H9 (cell line): ENCODE measurements at regions not wholly inside any gene's neighbourhood (a gene's known extent, or its start where the extent isn't known, plus 50 kb on each side); places are given as distances from the start of the nearest gene placed in this dataset.

Source experiments
- DNase-seq: peaks from one replicate; pipeline ENCODE4 v3.0.0-alpha.2; 2017
- H2AFZ ChIP-seq: one replicate; pipeline ENCODE4 v1.6.1; 2013; ENCODE audit warnings: mild to moderate bottlenecking, low read length, control low read depth, moderate library complexity
- H2AK5ac ChIP-seq: 2 replicates; pipeline ENCODE4 v1.6.1; 2013; ENCODE audit warnings: low read length, control low read depth, mixed read lengths; ENCODE audit not compliant: insufficient read length
- H2BK120ac ChIP-seq: one replicate; pipeline ENCODE4 v1.6.1; 2013; ENCODE audit warnings: low read depth, mild to moderate bottlenecking, low read length, control low read depth, inconsistent platforms; ENCODE audit not compliant: poor library complexity, severe bottlenecking
- H2BK12ac ChIP-seq: 2 replicates; pipeline ENCODE4 v1.6.1; 2013; ENCODE audit warnings: low read length, control low read depth, mixed read lengths, low read depth; ENCODE audit not compliant: insufficient read length
- H2BK15ac ChIP-seq: 2 replicates; pipeline ENCODE4 v1.6.1; 2013; ENCODE audit warnings: low read depth, low read length, control low read depth
- H2BK20ac ChIP-seq: one replicate; pipeline ENCODE4 v1.6.1; 2013; ENCODE audit warnings: low read depth, mild to moderate bottlenecking, low read length, control low read depth, inconsistent platforms; ENCODE audit not compliant: poor library complexity, severe bottlenecking
- H2BK5ac ChIP-seq: 2 replicates; pipeline ENCODE4 v1.6.1; 2013; ENCODE audit warnings: low read length, control low read depth, mixed read lengths; ENCODE audit not compliant: insufficient read length
- H3K14ac ChIP-seq: 2 replicates; pipeline ENCODE4 v1.6.1; 2013; ENCODE audit warnings: low read length, control low read depth; ENCODE audit not compliant: insufficient read depth
- H3K18ac ChIP-seq: 2 replicates; pipeline ENCODE4 v1.6.1; 2013; ENCODE audit warnings: low read depth, mild to moderate bottlenecking, mixed read lengths, low read length, control low read depth; ENCODE audit not compliant: insufficient read length
- H3K23ac ChIP-seq: 2 replicates; pipeline ENCODE4 v1.6.1; 2013; ENCODE audit warnings: low read length, control low read depth, mixed read lengths, low read depth; ENCODE audit not compliant: insufficient read length
- H3K23me2 ChIP-seq: 2 replicates; pipeline ENCODE4 v1.6.1; 2013; ENCODE audit warnings: low read depth, mild to moderate bottlenecking, mixed read lengths, low read length, control low read depth; ENCODE audit not compliant: insufficient read length, poor library complexity, severe bottlenecking
- H3K27ac ChIP-seq: 2 replicates; pipeline ENCODE4 v1.5.1; 2013; ENCODE audit warnings: low read length, control low read depth, mixed read lengths, low read depth; ENCODE audit not compliant: insufficient read length
- H3K27me3 ChIP-seq: 2 replicates; pipeline ENCODE4 v1.6.1; 2013; ENCODE audit warnings: low read length, control low read depth, inconsistent platforms; ENCODE audit not compliant: insufficient read depth
- H3K4ac ChIP-seq: 2 replicates; pipeline ENCODE4 v1.6.1; 2013; ENCODE audit warnings: low read depth, mild to moderate bottlenecking, control low read depth, inconsistent platforms, low read length, moderate library complexity
- H3K4me1 ChIP-seq: 2 replicates; pipeline ENCODE4 v1.6.1; 2013; ENCODE audit warnings: low read length, control low read depth, inconsistent platforms; ENCODE audit not compliant: insufficient read depth
- H3K4me2 ChIP-seq: 2 replicates; pipeline ENCODE4 v1.6.1; 2013; ENCODE audit warnings: low read length, control low read depth, mixed read lengths; ENCODE audit not compliant: insufficient read length, insufficient read depth
- H3K56ac ChIP-seq: 2 replicates; pipeline ENCODE4 v1.6.1; 2013; ENCODE audit warnings: low read depth, mild to moderate bottlenecking, mixed read lengths, low read length, control low read depth; ENCODE audit not compliant: insufficient read length
- H3K79me1 ChIP-seq: 2 replicates; pipeline ENCODE4 v1.6.1; 2013; ENCODE audit warnings: low read depth, mild to moderate bottlenecking, moderate library complexity, low read length, control low read depth, inconsistent platforms; ENCODE audit not compliant: insufficient read depth, poor library complexity, severe bottlenecking
- H3K79me2 ChIP-seq: 2 replicates; pipeline ENCODE4 v1.6.1; 2013; ENCODE audit warnings: low read length, control low read depth, inconsistent platforms; ENCODE audit not compliant: insufficient read depth
- H3K9ac ChIP-seq: 2 replicates; pipeline ENCODE4 v1.6.1; 2013; ENCODE audit warnings: low read length, control low read depth, mixed read lengths; ENCODE audit not compliant: insufficient read length; ENCODE audit errors: extremely low read depth
- H3K9me3 ChIP-seq: one replicate; pipeline ENCODE4 v1.6.1; 2013; ENCODE audit warnings: low read depth, low read length, inconsistent platforms; ENCODE audit not compliant: control insufficient read depth
- H3T11ph ChIP-seq: one replicate; pipeline ENCODE4 v1.6.1; 2013; ENCODE audit warnings: mild to moderate bottlenecking, low read length, control low read depth, inconsistent platforms
- H4K20me1 ChIP-seq: one replicate; pipeline ENCODE4 v1.6.1; 2013; ENCODE audit not compliant: control insufficient read depth, insufficient read length, insufficient read depth
- H4K5ac ChIP-seq: 2 replicates; pipeline ENCODE4 v1.6.1; 2013; ENCODE audit warnings: low read depth, mild to moderate bottlenecking, mixed read lengths, low read length, control low read depth; ENCODE audit not compliant: insufficient read length
- H4K8ac ChIP-seq: replicated peaks from 2 replicates; pipeline ENCODE4 v1.6.1; 2013; ENCODE audit warnings: low read length, control low read depth, mixed read lengths, low read depth; ENCODE audit not compliant: insufficient read length
- H4K91ac ChIP-seq: 2 replicates; pipeline ENCODE4 v1.6.1; 2013; ENCODE audit warnings: low read depth, mild to moderate bottlenecking, moderate library complexity, mixed read lengths, low read length, control low read depth; ENCODE audit not compliant: insufficient read length
- H3K27ac Mint-ChIP-seq, 3 experiments: 2 replicates in 2 of 3; 3 replicates in 1 of 3; pipeline ENCODE4 v1.8.0; 2020 to 2021; ENCODE audit warnings: mixed read lengths in 3 of 3, mild to moderate bottlenecking in 1 of 3, moderate library complexity in 1 of 3
- H3K27me3 Mint-ChIP-seq: 2 replicates; pipeline ENCODE4 v1.8.0; 2021; ENCODE audit warnings: low read depth, mild to moderate bottlenecking, moderate library complexity, mixed read lengths
- H3K36me3 Mint-ChIP-seq, 3 experiments: 2 replicates in 2 of 3; 3 replicates in 1 of 3; pipeline ENCODE4 v1.8.0; 2020 to 2021; ENCODE audit warnings: low read depth in 3 of 3, mixed read lengths in 3 of 3; ENCODE audit not compliant: insufficient read depth in 1 of 3
- H3K4me1 Mint-ChIP-seq, 2 experiments: 2 replicates each; pipeline ENCODE4 v1.8.0; 2020; ENCODE audit warnings: mixed read lengths in 2 of 2
- H3K4me3 Mint-ChIP-seq, 2 experiments: 2 replicates in 1 of 2; 3 replicates in 1 of 2; pipeline ENCODE4 v1.8.0; 2020 to 2021; ENCODE audit warnings: mild to moderate bottlenecking in 2 of 2, mixed read lengths in 2 of 2, moderate library complexity in 1 of 2
- H3K9me3 Mint-ChIP-seq, 2 experiments: 2 replicates in 1 of 2; 3 replicates in 1 of 2; pipeline ENCODE4 v1.8.0; 2020; ENCODE audit warnings: mild to moderate bottlenecking in 2 of 2, mixed read lengths in 2 of 2, moderate library complexity in 1 of 2
- WGBS: extraction: QIAGEN DNeasy Blood & Tissue Kit; methylation state at CpG from one replicate; pipeline ENCODE4 v1.1.7; 2013; ENCODE audit warnings: missing lambda C conversion rate, low lambda C conversion rate, mixed read lengths; ENCODE audit not compliant: insufficient read length; ENCODE audit errors: extremely low coverage; 5-methylcytosine and 5-hydroxymethylcytosine counted together
- TF ChIP-seq, protein P1 (sequence below): fragments of 200-600 bp; sonication (generic); conservative IDR thresholded peaks from 3 replicates; pipeline ENCODE4 v1.8.0; 2021; ENCODE audit warnings: antibody characterized with exemption, mild to moderate bottlenecking

DNA sequence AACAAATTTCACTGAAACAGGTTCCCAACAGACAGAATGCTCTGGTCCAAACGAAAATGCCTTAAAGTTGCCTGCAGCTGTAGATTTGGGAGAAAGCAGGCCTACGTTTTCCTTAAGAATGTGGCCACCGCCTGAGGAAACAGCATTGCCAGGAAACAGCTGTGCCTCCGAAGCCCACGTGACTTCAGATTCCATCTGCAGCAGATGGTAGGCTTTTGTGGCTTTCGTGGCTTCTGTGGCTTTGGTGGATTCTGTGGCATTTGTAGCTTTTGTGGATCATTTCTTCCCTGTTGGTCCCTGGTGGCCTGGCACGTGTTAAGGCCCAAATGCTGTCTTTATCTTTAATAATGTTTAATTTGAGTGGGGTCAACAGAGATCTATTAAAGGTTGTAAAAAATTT lies 222.9 kb downstream of the TTLL2 start:
- Histone ChIP-seq H3K56ac (no peak overlapping the region), H3K14ac (no peak overlapping the region), H4K5ac (no peak overlapping the region), H3K18ac (no peak overlapping the region), H3K23me2 (no peaks in the 10 kb centered on the region), H3K79me2 (no peaks in the 10 kb centered on the region; the same call in 1 of the 2 replicates), H3K27ac (no peak overlapping the region), H2AFZ (no peak overlapping the region), H4K20me1 (no peaks in the 10 kb centered on the region), H2BK5ac (no peak overlapping the region), H2BK12ac (no peak overlapping the region), H3K4ac (no peak overlapping the region), H2BK20ac (no peak overlapping the region), H3T11ph (no peak overlapping the region), H3K9ac (no peak overlapping the region), H3K23ac (no peak overlapping the region), H4K8ac (no peak overlapping the region), H4K91ac (no peak overlapping the region), H3K4me1 (no peaks in the 10 kb centered on the region), H3K4me2 (no peak overlapping the region), H2BK120ac (no peak overlapping the region), H2AK5ac (no peak overlapping the region), H2BK15ac (no peak overlapping the region), H3K9me3 (no peaks in the 10 kb centered on the region), H3K27me3 (no peaks in the 10 kb centered on the region), H3K79me1 (no peaks in the 10 kb centered on the region)
- WGBS = no CpG with 5 or more reads among the region's 7 CpGs
- no peak overlapping the region for H3K4me3 Mint-ChIP-seq
- H3K4me1 Mint-ChIP-seq = peaks cover 0 to 1% of the 10 kb centered on the region in 2 experiments; a peak in 2 of 4 replicates
- no peaks in the 10 kb centered on the region for H3K36me3 Mint-ChIP-seq
- H3K27me3 Mint-ChIP-seq = peaks cover 6% of the 10 kb centered on the region
- DNase-seq = no peak
- H3K9me3 Mint-ChIP-seq = peaks cover 0 to under 1% of the 10 kb centered on the region in 2 experiments; a peak in 2 of 5 replicates
- TF ChIP-seq, protein P1, sequence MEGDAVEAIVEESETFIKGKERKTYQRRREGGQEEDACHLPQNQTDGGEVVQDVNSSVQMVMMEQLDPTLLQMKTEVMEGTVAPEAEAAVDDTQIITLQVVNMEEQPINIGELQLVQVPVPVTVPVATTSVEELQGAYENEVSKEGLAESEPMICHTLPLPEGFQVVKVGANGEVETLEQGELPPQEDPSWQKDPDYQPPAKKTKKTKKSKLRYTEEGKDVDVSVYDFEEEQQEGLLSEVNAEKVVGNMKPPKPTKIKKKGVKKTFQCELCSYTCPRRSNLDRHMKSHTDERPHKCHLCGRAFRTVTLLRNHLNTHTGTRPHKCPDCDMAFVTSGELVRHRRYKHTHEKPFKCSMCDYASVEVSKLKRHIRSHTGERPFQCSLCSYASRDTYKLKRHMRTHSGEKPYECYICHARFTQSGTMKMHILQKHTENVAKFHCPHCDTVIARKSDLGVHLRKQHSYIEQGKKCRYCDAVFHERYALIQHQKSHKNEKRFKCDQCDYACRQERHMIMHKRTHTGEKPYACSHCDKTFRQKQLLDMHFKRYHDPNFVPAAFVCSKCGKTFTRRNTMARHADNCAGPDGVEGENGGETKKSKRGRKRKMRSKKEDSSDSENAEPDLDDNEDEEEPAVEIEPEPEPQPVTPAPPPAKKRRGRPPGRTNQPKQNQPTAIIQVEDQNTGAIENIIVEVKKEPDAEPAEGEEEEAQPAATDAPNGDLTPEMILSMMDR = no peak
- no peak overlapping the region for H3K27ac Mint-ChIP-seq
